Coronary artery (tissue), 2 donors: ENCODE measurements at regions not wholly inside any gene's neighbourhood (a gene's known extent, or its start where the extent isn't known, plus 50 kb on each side); places are given as distances from the start of the nearest gene placed in this dataset.

Experiments used
- DNase-seq: peaks from one replicate; pipeline ENCODE4 v3.0.0-alpha.2; 2017; ENCODE audit warnings: low spot score
- H3K27ac ChIP-seq, 2 donors: fragments of 200-600 bp; sonication (generic); one replicate each; pipeline ENCODE4 v1.5.1; 2016 to 2019
- H3K4me3 ChIP-seq: fragments of 200-600 bp; sonication (generic); 2 replicates; pipeline ENCODE4 v1.5.1; 2016; ENCODE audit warnings: mild to moderate bottlenecking, moderate library complexity
- TF ChIP-seq, protein P1 (sequence below): fragments of 200-600 bp; sonication (generic); IDR thresholded peaks from one replicate; pipeline ENCODE4 v1.5.1; 2019; ENCODE audit warnings: antibody characterized with exemption

GRCh38 chr14:66140963-66141362 is 345.2 kb upstream of the CCDC196 start:
- Histone ChIP-seq H3K4me3 (no peak overlapping the region), H3K27ac (no peak overlapping the region)
- TF ChIP-seq, protein P1, sequence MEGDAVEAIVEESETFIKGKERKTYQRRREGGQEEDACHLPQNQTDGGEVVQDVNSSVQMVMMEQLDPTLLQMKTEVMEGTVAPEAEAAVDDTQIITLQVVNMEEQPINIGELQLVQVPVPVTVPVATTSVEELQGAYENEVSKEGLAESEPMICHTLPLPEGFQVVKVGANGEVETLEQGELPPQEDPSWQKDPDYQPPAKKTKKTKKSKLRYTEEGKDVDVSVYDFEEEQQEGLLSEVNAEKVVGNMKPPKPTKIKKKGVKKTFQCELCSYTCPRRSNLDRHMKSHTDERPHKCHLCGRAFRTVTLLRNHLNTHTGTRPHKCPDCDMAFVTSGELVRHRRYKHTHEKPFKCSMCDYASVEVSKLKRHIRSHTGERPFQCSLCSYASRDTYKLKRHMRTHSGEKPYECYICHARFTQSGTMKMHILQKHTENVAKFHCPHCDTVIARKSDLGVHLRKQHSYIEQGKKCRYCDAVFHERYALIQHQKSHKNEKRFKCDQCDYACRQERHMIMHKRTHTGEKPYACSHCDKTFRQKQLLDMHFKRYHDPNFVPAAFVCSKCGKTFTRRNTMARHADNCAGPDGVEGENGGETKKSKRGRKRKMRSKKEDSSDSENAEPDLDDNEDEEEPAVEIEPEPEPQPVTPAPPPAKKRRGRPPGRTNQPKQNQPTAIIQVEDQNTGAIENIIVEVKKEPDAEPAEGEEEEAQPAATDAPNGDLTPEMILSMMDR = no peak
- no peak for DNase-seq

DNA sequence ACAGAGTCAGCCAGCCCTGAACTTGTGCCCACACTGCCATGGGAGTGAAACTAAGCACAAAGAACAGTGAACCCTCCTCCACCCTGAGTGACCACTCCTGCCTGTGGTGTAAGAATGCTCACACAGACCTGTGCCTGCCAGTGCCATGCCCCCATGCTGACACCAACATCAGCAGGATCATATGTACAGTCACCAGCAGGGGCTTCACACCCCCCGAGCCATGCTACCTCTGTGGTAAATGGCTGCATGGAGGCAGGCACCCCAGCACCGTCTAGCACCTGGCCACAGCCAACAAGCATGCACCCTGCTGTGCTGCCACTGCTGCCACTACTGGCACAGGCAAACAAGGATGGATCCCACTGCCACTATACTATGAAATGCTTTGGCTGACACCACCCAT is 344.4 kb upstream of the CCDC196 start:
- DNase-seq = no peak

GRCh38 chr14:66143387-66144112 is 342.6 kb upstream of the CCDC196 start:
- TF ChIP-seq, protein P1 = no peak

More for the DNA sequence above, 344.4 kb upstream of the CCDC196 start:
- no peak overlapping the region for H3K4me3 ChIP-seq
- TF ChIP-seq, protein P1 = no peak
- H3K27ac ChIP-seq = no peak overlapping the region

DNA sequence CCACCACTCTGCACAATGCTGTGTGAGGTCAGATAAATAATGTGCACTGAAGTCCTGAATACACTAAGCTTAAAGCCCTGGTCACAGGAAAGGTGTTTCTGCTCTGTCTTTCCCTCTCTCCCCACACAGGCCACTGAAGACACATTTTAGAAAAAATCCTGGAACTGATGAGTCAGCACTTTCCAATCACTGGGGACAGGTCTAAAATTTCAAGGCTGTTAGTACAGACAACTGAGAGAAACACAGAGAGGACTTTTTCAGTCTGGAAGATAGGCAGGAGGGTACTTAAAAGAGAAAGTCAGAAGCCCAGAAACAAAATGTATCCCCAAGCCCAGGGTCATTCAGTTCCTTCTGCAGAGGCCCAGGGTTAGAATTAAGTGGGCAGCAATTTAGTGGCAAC is 333.9 kb upstream of the CCDC196 start:
- TF ChIP-seq, protein P1 = no peak
- Histone ChIP-seq H3K27ac (no peak overlapping the region), H3K4me3 (no peak overlapping the region)
- no peak for DNase-seq

More at GRCh38 chr14:66143387-66144112, 342.6 kb upstream of the CCDC196 start:
- Histone ChIP-seq H3K4me3 (no peak overlapping the region), H3K27ac (no peak overlapping the region)
- no peak for DNase-seq

- H3K4me3 ChIP-seq = no peak overlapping the region
- TF ChIP-seq, protein P1 = no peak
- DNase-seq = no peak
Measured at GRCh38 chr14:66152747-66153146, 333.4 kb upstream of the CCDC196 start.

GRCh38 chr14:66163023-66163422 is 323.1 kb upstream of the CCDC196 start:
- Histone ChIP-seq H3K27ac (no peak overlapping the region), H3K4me3 (no peak overlapping the region)
- TF ChIP-seq, protein P1 = no peak
- DNase-seq = no peak

More at GRCh38 chr14:66152747-66153146, 333.4 kb upstream of the CCDC196 start:
- H3K27ac ChIP-seq = no peak overlapping the region

- DNase-seq = no peak
- no peak overlapping the region for H3K4me3 ChIP-seq
- TF ChIP-seq, protein P1 = no peak
- no peak overlapping the region for H3K27ac ChIP-seq
Measured at GRCh38 chr14:66165337-66165736, 320.8 kb upstream of the CCDC196 start.
